GM12873 (cell line): ENCODE measurements at regions not wholly inside any gene's neighbourhood (a gene's known extent, or its start where the extent isn't known, plus 50 kb on each side); places are given as distances from the start of the nearest gene placed in this dataset.

Experiments
- CTCF ChIP-seq: IDR thresholded peaks from 2 replicates; pipeline ENCODE4 v1.5.1; 2012; ENCODE audit warnings: low read depth, mild to moderate bottlenecking, moderate library complexity, low read length, control low read depth; ENCODE audit not compliant: insufficient read depth; ENCODE audit errors: missing control alignments

GRCh38 chr1:38293567-38293966 lies 247.0 kb upstream of the POU3F1 start:
- TF ChIP-seq CTCF: no peak

GRCh38 chr1:38292969-38293368 lies 246.4 kb upstream of the POU3F1 start:
- no peak for TF ChIP-seq CTCF

GRCh38 chr1:38291906-38292521 lies 245.4 kb upstream of the POU3F1 start:
- TF ChIP-seq CTCF: no peak

GRCh38 chr1:38291336-38291735 lies 244.7 kb upstream of the POU3F1 start:
- TF ChIP-seq CTCF: no peak

GRCh38 chr1:38289034-38289433 lies 242.4 kb upstream of the POU3F1 start:
- no peak for TF ChIP-seq CTCF

GRCh38 chr1:38287547-38287946 lies 241.0 kb upstream of the POU3F1 start:
- no peak for TF ChIP-seq CTCF

- TF ChIP-seq CTCF: no peak
Measured at GRCh38 chr1:38287036-38287435, 240.4 kb upstream of the POU3F1 start.
